ENCODE measurements at regions not wholly inside any gene's neighbourhood (a gene's known extent, or its start where the extent isn't known, plus 50 kb on each side); places are given as distances from the start of the nearest gene placed in this dataset.
"Not testable (repeated sequence)": the region's sequence is repeated elsewhere in the genome, so short reads cannot be mapped to it uniquely, and the experiment has no call there.

DNA sequence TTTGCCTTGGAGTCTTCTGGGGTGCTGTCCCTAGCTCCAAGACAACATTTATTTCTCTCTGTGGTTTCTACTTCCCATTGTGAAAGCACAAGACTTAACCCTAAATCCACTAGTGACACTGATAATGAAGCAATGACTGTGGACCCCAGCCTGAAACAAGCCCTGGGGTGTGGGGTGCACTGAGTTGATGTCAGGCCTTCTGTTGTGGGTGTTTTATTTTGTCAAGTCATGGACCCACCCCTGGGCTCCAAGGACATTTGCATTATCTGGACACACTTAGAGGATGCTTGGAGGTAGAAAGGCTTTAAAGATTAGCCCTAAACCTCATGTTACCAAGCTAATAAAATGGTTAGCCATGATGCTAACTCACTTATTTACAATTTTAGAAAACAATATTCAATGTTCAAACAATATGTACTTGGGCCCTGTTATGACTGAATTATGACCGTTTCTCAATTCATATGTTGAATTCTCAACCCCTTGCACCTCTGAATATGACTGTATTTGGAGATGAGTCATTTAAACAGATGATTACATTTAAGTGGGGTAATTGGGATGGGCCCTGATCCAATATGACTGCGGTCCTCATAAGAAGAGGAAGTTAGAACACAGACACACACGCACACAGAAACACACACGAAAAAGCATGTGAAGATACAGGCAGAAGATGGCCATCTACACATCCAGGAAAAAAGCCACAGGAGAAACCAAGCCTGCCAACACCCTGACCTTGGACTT lies 137.2 kb upstream of the IGFBP3 start:
- no peak overlapping the region for H3K4me3 Mint-ChIP-seq
- DNase-seq (no peak), ATAC-seq (no peak)
- H3K4me1 Mint-ChIP-seq = no peaks in the 10 kb centered on the region
- no peak for TF ChIP-seq CTCF (IDR thresholded peaks at IDR 0.05)
- Histone ChIP-seq H3K27ac (ENCODE audit: low read length) (no peak overlapping the region), H3K36me3 (ENCODE audit: control insufficient read depth, insufficient read depth, low read length) (no peaks in the 10 kb centered on the region), H3K9me3 (ENCODE audit: control insufficient read depth, insufficient read depth, low read length) (no peaks in the 10 kb centered on the region), H3K4me3 (ENCODE audit: low read length) (no peak overlapping the region), H3K27me3 (ENCODE audit: control insufficient read depth, insufficient read depth, low read length) (no peaks in the 10 kb centered on the region), H3K4me1 (ENCODE audit: control insufficient read depth, insufficient read depth, low read length) (no peaks in the 10 kb centered on the region)
- H3K9me3 Mint-ChIP-seq = peaks cover 0 to 3% of the 10 kb centered on the region in 2 donors
- no peaks in the 10 kb centered on the region for H3K27me3 Mint-ChIP-seq (ENCODE audit: low read depth in 2 of 2)
- no peaks in the 10 kb centered on the region for H3K36me3 Mint-ChIP-seq
- 89% methylated on average over 2 of the region's 4 CpGs for WGBS (ENCODE audit: insufficient coverage)
- no peak overlapping the region for H3K27ac Mint-ChIP-seq
- intact Hi-C loops (cut with micrococcal nuclease) = no loop called here

DNA sequence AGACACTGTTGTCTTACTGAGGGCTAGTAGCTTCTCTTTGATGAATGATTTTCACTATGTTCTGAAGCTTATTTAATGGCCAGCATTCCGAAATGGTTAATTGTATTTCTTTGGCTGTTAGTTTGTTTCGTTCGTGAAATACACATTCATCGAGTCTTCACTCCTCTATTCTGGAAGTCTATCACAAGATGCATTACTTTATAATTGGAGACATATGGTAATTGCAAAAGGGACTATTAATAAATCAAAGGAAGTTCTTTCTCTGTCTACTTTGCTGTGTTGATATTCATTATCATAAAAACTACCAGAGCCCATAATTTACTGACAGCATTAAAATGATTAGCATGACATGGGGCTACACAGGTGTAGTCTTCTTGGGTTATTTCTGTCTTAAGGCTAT lies 133.8 kb upstream of the IGFBP3 start:
- H3K27ac ChIP-seq (ENCODE audit: low read length) = no peak overlapping the region
- no peak overlapping the region for H3K4me3 ChIP-seq (ENCODE audit: low read length)
- H3K9me3 Mint-ChIP-seq = peaks cover 0 to 2% of the 10 kb centered on the region in 2 donors

GRCh38 chr7:46054272-46054671 lies 133.2 kb upstream of the IGFBP3 start:
- Histone ChIP-seq H3K36me3 (ENCODE audit: control insufficient read depth, insufficient read depth, low read length) (no peaks in the 10 kb centered on the region), H3K27ac (ENCODE audit: low read length) (no peak overlapping the region), H3K9me3 (ENCODE audit: control insufficient read depth, insufficient read depth, low read length) (no peaks in the 10 kb centered on the region), H3K4me3 (ENCODE audit: low read length) (no peak overlapping the region), H3K27me3 (ENCODE audit: control insufficient read depth, insufficient read depth, low read length) (no peaks in the 10 kb centered on the region), H3K4me1 (ENCODE audit: control insufficient read depth, insufficient read depth, low read length) (no peaks in the 10 kb centered on the region)
- H3K9me3 Mint-ChIP-seq = peaks cover 0 to 2% of the 10 kb centered on the region in 2 donors
- no peak for DNase-seq
- no peaks in the 10 kb centered on the region for H3K4me1 Mint-ChIP-seq
- no peak for ATAC-seq
- H3K4me3 Mint-ChIP-seq = no peak overlapping the region
- intact Hi-C loops (cut with micrococcal nuclease) = no loop called here
- 61% methylated on average over 2 of the region's 2 CpGs for WGBS (ENCODE audit: insufficient coverage)
- H3K36me3 Mint-ChIP-seq = no peaks in the 10 kb centered on the region
- H3K27ac Mint-ChIP-seq = no peak overlapping the region
- no peaks in the 10 kb centered on the region for H3K27me3 Mint-ChIP-seq (ENCODE audit: low read depth in 2 of 2)
- TF ChIP-seq CTCF (IDR thresholded peaks at IDR 0.05) = no peak

More for the DNA sequence above, 133.8 kb upstream of the IGFBP3 start:
- no CpG with 5 or more reads among the region's 4 CpGs for WGBS (ENCODE audit: insufficient coverage)
- no peaks in the 10 kb centered on the region for H3K4me1 ChIP-seq (ENCODE audit: control insufficient read depth, insufficient read depth, low read length)
- Mint-ChIP-seq H3K36me3 (no peaks in the 10 kb centered on the region), H3K27me3 (ENCODE audit: low read depth in 2 of 2) (no peaks in the 10 kb centered on the region), H3K27ac (no peak overlapping the region), H3K4me1 (no peaks in the 10 kb centered on the region), H3K4me3 (no peak overlapping the region)
- ATAC-seq (no peak), DNase-seq (no peak)
- no peaks in the 10 kb centered on the region for H3K27me3 ChIP-seq (ENCODE audit: control insufficient read depth, insufficient read depth, low read length)
- no peak for TF ChIP-seq CTCF (IDR thresholded peaks at IDR 0.05)
- intact Hi-C loops (cut with micrococcal nuclease) = no loop called here
- H3K36me3 ChIP-seq (ENCODE audit: control insufficient read depth, insufficient read depth, low read length) = no peaks in the 10 kb centered on the region
- no peaks in the 10 kb centered on the region for H3K9me3 ChIP-seq (ENCODE audit: control insufficient read depth, insufficient read depth, low read length)

GRCh38 chr7:46047581-46047980 lies 126.5 kb upstream of the IGFBP3 start:
- Histone ChIP-seq H3K4me3 (ENCODE audit: low read length) (no peak overlapping the region), H3K36me3 (ENCODE audit: control insufficient read depth, insufficient read depth, low read length) (no peaks in the 10 kb centered on the region), H3K27ac (ENCODE audit: low read length) (no peak overlapping the region), H3K9me3 (ENCODE audit: control insufficient read depth, insufficient read depth, low read length) (no peaks in the 10 kb centered on the region), H3K27me3 (ENCODE audit: control insufficient read depth, insufficient read depth, low read length) (no peaks in the 10 kb centered on the region), H3K4me1 (ENCODE audit: control insufficient read depth, insufficient read depth, low read length) (no peaks in the 10 kb centered on the region)
- H3K27me3 Mint-ChIP-seq (ENCODE audit: low read depth in 2 of 2) = no peaks in the 10 kb centered on the region
- intact Hi-C loops (cut with micrococcal nuclease) = no loop called here
- H3K4me1 Mint-ChIP-seq = no peaks in the 10 kb centered on the region
- no peak for ATAC-seq
- DNase-seq = no peak
- H3K36me3 Mint-ChIP-seq = no peaks in the 10 kb centered on the region
- no peak for TF ChIP-seq CTCF (IDR thresholded peaks at IDR 0.05)
- H3K4me3 Mint-ChIP-seq = no peak overlapping the region
- no peaks in the 10 kb centered on the region for H3K9me3 Mint-ChIP-seq
- H3K27ac Mint-ChIP-seq = no peak overlapping the region
- 87% methylated on average over 9 of the region's 9 CpGs for WGBS (ENCODE audit: insufficient coverage)

DNA sequence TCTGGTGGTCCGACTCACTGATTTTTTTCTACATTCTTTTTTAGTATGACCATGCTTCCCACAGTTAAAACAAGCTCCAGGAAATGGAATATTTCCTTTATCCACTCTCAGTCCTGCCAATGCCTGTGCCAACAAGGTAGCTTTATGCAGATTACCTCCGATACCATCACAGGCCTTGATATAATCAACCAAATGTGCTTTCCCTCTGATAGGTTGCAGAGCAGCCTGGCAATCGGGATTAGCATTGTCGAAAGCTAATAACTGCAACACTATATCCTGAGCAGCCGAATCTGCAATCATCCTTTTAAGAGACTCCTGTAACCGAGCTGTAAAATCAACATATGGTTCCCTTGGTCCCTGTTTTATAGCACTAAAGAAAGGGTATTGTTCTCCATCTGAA lies 122.3 kb upstream of the IGFBP3 start:
- H3K4me3 ChIP-seq (ENCODE audit: low read length); H3K9me3 Mint-ChIP-seq; H3K9me3 ChIP-seq (ENCODE audit: control insufficient read depth, insufficient read depth, low read length); H3K27me3 Mint-ChIP-seq (ENCODE audit: low read depth in 2 of 2); H3K36me3 ChIP-seq (ENCODE audit: control insufficient read depth, insufficient read depth, low read length); H3K4me1 Mint-ChIP-seq; H3K4me3 Mint-ChIP-seq; H3K27me3 ChIP-seq (ENCODE audit: control insufficient read depth, insufficient read depth, low read length); H3K27ac ChIP-seq (ENCODE audit: low read length); DNase-seq; intact Hi-C loops (cut with micrococcal nuclease); H3K4me1 ChIP-seq (ENCODE audit: control insufficient read depth, insufficient read depth, low read length); ATAC-seq; H3K36me3 Mint-ChIP-seq; H3K27ac Mint-ChIP-seq: not testable (repeated sequence)
- WGBS (ENCODE audit: insufficient coverage) = 79% methylated on average over 6 of the region's 6 CpGs

Measured in natural killer cell (primary cell).